ENCODE measurements at regions not wholly inside any gene's neighbourhood (a gene's known extent, or its start where the extent isn't known, plus 50 kb on each side); places are given as distances from the start of the nearest gene placed in this dataset.
A peak's percentile ranks its signal among the peaks of the same experiment; 100 is the strongest.

DNA sequence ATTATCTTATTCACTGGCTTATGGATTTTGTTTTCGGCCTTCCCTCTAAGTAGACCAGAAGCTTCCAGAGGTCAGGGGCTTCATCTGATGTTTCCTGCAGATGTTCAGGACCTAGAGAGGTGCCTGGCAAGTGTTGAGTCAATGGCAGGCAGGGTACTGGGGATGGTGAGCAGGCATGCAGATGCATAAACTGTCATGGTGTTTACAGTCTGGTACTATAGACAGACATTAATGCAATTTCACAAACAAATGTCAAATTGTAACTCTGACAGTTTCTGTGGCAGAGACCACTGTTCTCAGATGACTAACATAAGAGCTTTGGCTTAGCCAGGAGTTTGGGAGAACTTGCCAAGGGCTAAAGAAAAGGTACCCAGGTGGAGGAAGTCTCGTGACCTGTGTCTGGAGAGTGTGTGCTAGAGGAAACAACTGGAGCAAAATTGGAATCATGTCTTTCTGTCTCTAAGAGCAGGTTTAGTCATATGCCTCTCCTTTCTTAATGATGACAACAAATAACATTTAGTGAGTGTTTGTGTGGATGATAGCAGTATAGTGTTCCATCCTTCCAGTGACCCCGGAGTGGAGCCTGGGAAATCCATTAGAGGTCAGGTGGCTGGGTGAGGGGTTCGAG, 53.7 kb upstream of the TRAK1 start:
- no peak for DNase-seq

DNA sequence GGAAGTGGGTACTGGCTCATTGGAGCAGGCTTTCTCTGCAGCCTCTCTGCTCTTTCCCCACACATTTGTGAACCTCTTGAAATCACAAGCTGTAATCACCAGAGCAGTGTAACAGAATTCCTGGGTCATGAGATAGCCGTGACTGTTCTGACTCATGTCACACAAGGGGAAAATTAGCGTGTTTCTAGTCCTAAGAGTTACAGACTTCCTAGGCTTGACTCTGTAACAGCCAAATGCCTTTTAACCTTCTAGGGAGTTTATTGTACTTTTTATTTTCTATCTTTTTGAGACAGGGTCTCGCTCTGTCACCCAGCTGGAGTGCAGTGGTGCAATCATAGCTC, 54.7 kb upstream of the TRAK1 start:
- peak; percentile 75 for DNase-seq

DNA sequence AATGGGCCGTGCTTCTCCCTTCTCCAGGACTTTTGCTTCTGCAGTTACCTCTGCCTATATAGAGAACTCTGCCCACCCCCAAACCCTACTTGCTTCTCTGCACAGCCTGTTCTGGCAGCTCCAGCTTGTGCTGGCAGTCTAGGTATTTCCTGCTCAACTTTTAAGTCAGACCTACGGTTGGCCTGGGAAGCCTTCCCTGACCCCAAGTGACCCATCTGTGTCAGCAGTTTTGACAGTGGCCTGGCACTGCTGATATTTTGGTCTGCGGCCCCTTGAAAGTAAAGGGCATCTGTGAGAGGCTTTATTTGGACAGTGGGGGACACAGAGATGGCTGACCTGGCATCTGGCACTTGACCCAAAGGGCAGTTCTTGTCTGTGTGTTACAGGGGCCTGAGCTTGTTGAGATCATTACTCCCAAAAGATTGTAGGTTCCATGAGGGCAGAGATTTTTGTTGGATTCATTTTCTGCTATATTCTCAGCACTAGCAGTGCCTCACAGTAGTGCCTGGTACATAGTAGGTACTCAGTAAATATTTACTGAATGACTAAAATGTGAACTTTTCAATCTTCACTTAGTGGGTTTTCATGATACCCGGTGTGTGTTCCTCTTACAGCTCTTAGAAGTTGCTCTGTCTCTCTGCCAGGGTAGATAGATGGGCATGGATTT, 55.2 kb upstream of the TRAK1 start:
- no peak for DNase-seq

DNA sequence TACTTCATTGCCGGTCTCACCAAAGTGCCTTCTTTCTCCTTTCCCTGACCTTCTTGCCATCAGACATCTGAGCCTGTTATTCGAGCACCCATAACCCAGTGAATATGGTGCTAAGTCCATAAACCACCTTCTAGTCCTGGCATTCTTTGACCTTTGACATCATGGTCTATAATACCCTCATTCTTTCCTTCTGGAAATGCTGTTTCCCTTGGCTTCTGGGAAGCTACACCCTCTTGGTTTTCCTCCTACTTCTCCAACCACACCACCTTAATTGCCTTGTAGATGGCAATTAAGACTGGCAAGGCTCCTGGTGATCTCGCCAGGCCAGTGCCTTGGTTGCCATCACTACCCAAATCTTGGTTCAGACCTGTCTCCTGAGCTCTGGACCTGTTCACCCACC, 56.1 kb upstream of the TRAK1 start:
- DNase-seq: no peak

DNA sequence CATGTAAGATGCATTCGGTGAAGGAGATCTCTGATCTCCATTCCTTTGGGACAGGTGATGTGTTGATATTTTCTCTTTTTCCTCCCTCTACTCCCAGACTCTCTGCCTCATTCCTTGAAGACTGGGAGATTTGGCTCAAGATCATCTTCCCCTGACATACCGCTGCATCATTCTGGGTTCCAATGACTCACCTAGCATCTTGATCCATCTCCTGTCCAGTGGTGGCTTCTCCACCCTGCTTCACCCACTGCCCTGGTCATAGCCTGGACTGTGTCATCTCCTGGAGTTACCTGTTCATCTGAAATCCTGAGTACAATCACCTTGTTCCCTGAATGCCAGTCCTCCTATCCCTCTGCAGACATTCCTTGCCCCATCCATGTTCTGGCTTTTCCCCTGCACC, 57.4 kb upstream of the TRAK1 start:
- DNase-seq: no peak

DNA sequence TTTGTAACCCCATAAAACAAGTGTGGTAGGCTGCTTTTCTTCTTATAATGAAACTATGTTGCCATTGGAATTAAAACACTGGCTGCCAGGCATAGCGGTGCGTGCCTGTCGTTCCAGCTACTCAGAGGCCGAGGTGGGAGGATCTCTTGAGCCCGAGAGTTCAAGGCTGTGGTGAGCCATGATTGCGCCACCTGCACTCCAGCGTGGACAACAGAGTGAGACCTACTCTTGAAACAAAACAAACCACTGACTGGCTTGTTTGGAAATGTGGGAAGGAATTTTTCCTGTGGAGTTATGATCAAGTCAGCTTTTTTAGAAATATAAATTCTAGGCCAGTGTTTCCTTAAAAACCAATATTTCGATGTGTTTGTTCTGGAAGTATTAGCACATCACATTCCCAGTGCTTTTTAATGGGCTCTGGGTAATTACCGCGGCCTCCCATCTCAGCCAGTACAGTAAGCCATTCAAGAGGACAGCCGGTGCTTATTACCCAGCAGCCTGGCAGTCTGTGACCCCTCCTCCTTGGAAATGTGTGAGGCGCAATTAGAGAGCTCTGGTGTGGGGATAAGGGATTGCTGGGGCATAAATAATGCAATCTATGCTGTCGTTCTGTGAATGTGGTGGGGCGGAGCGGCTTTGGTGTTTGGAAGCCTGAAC, 58.3 kb upstream of the TRAK1 start:
- DNase-seq: no peak

DNA sequence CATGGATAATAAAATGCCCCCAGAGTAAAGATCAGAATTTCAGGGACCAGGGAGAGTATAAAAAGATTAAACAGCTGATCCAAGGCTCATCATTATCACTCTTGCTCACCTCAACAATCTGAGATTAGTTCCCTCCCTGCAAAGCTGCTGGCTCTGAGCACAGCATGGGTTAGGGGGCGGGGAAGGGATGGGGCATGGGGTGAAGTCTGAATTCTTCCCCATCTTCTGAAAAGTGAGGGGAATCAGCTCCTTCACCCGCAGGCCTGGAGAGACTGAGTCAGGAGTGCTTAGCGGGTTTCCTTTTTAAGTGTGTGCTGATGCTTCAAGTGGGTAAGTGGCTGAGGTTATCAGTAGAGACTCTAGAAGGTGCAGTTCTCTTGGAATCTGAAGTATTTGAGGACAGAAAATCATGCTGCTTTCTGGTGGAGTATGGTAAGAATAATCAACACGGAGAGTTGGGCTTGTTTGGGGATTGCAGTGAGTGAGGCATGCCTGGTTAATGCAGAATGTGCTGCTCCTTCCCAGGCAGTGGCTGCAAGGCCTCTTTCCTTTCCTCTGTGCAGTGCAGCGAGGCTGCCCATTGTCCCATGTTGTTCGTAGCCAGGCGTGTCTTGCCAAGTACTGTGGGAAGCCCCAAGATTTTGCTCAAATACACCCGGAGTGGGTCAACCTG, 59.2 kb upstream of the TRAK1 start:
- DNase-seq: no peak

DNA sequence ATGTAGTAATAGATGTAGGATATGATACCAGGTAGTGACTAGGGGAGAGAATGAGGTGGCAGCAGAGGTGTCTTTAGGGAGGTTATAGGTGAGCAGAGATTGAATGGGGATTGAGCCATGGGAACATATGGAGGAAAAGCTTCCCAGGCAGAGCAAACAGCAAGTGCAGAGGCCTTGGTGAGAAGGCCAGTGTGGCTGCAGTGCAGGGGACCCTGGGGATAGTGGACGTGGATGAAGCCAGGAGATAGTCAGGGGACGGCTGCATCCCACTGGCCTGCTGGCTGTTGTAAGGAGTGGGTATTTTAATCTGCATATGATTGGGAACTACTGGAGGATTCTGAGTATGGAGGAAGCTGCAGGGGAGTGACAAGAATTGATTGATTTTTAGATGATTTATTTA, 62.7 kb upstream of the TRAK1 start:
- no peak for DNase-seq

DNA sequence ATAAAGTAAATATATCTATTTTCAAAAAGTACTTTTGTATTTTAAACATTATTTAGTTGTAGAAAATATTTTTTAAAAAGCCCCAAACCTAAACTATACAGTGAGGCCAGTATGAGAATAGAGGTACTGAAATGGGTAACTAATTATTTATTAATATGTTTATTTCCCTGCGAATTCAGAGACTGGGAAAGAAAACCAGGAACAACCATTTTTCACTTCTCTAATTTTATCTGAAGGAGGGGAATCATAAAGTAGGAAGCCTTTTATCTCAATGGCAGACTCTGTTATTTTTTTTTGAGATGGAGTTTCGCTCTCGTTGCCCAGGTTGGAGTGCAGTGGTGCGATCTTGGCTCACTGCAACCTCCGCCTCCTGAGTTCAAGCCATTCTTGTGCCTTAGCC, 63.6 kb upstream of the TRAK1 start:
- no peak for DNase-seq

DNA sequence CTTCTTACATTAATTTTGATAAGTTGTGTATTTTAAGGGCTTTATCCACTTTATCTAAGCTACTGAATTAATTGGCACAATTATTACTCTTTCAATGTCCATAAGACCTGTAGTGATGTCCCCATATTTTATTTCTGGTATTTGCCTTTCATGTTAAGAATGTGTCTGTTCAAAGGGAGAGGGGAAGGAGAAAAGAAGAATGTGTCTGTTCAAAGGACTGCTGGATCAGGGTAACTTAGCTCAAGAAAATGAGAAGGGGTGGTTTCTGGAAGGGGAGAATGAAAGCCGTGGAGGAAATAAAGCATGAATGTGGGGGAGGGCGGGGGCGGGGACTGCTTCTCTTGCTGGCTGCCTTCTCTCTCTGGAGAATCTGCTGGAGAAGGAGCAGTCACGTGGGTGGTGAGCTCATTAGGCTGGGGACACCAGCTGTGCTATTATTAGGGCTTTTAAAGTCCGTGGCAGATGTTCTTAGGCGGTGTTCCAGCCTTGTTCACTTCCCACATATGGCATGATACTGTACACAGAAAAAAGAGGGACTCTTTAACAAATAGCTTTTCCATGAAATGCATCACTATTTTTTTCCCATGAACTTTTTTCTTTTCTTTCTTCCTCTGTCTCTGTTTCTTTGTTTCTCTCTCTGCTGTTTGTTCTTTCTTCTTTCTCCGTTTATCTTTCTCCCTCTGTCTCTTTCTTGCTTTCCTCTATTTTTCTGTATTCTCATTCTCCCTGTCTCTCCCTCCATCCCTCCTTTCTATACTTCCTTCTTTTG, 63.7 kb upstream of the ULK4 start:
- DNase-seq: peak; percentile 98

DNA sequence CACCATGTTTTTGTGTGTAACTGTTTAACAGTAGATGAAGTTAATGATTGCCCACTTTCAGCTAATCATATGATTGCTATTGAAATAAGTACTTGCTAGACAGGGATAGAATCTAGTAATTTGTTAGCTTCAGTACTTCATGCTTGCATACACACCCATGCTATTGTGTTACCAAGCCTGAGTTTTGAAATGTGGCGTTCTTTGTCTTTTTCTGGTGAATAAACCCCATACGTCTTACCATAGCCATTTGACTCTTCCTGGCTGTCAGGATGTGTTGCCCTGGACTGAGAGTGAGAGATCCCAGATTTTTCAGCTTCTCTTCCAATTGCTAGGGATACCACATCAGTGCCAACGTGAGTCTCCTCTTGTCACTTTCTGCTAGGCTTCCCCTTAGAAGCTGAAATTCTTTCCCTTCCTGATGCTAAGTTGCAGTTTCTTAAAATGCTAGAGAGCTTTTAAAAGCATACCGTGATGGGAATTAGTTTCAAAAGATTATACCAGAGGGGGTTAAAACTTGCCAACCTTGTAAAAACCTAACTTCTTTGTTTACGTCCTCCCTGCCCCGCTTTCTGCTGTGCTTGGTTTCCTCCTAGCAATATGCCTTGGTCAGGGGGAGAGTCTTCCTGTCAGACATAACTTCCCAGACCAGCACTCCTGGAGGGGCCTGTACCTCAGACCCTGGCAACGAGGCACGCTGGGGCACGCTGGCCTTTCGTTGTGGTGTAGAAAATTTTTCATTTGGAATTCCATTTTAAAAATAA, 62.9 kb upstream of the ULK4 start:
- no peak for DNase-seq

DNA sequence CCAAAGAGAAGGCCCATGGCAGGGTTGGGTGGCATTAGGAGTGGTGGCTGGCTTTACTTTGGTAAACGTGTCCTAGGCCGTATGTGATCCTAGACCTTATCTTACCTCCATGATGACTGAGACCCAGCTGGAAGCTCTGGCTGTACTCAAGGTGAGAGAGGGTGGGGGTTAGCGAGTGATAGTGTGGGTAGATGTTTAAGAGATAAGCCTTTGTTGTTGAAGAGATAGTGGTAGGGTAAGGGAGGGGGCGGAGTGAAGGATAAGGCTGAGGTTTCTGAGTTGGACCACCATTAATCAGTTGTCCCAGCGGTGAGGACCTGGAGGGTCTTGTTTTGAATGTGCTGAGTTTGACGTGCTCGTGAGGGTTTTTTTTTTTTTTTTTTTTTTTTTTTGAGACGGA, 61.5 kb upstream of the ULK4 start:
- DNase-seq: no peak

DNA sequence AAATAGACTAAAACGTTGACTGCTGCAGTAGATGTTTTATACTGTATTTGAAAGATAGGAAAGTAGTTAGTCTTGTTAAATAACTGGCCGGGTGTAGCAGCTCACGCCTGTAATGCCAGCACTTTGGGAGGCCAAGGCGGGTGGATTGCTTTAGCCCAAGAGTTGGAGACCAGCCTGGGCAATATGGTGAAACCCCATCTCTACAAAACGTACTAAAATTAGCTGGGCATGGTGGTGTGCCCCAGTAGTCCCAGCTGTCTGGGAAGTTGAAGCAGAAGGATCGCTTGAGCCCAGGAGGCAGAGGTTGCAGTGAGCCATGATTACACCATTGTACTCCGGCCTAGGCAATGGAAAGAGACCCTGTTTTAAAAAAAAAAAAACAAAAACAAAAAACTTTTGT, 60.5 kb upstream of the ULK4 start:
- no peak for DNase-seq

DNA sequence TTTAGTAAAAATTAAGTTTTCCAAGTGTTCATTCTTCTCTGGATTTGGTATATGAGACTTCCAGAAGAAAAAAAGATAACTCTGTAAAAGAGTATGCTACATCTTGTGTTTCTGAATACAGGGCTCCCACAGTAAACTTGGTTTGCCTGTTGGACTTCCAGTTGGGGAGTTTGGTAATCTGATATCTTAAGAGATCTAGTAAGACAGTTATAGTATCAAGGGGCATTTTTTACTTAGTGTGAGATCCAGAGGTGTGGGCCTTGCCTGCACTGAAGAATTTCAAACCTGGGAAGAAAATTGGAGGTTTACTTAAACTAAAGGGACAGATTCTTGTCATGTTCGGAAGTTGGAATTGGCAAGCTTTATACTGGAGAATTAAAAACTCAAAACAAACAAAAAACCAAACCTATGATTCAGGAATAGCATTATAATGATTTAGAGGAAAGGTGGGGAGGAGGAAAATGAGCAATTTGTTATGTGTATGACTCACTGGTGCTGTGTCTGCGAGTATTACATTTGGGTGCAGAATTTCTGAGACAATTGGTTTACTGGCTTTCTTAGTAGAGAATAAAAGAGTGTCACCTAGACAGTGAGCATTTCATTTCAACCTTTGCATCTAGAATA, 58.9 kb upstream of the ULK4 start:
- DNase-seq: no peak

DNA sequence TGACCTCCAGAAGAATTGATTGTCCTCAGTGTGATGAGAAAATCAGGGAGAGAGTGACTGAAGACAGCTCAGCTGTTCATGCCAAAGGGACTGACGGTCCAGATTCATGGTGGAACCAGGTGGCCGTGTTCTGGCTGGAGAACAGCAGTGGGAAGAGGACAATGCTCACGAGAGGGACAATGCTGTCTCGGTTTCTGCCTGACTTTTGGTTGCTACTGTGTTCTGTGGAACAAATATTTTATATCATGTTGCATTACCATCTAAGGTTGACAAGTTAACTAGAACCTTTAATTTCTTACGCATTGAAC, 58.0 kb upstream of the ULK4 start:
- DNase-seq: no peak

DNA sequence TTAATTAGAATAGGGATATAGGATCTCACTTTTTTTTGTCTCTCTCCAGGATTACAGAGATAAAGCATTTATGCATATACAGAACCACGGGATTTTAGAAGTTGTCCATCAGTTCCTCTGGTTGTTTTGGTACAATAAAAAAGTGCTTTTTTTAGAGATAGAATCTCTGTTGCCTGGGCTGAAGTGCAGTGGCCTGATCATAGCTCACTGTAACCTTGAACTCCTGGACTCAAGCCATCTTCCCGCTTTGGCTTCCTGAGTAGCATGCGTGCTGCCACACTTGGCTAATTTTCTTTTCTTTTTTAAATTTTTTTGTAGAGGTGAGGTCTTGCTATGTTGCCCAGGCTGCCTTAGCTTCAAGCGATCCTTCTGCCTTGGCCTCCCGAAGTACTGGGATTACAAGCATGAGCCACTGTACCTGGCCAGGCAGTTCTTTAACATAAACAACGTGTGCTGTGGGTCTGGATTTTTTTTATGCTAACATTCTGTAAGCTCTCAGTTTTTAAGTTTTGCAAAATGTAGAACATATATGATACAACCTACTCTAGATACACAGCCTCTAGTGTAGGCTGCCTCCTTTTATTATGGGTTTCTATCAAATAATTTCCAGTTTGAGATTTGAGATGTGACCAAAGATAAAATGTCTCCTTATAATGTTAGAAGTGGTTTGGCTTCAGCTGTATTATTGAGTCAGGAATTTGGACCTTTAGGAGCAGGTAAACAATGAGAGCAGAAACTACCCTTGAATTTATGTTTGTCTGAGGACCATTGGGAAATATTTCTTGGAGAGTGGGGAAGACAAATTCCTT, 57.4 kb upstream of the ULK4 start:
- no peak for DNase-seq

DNA sequence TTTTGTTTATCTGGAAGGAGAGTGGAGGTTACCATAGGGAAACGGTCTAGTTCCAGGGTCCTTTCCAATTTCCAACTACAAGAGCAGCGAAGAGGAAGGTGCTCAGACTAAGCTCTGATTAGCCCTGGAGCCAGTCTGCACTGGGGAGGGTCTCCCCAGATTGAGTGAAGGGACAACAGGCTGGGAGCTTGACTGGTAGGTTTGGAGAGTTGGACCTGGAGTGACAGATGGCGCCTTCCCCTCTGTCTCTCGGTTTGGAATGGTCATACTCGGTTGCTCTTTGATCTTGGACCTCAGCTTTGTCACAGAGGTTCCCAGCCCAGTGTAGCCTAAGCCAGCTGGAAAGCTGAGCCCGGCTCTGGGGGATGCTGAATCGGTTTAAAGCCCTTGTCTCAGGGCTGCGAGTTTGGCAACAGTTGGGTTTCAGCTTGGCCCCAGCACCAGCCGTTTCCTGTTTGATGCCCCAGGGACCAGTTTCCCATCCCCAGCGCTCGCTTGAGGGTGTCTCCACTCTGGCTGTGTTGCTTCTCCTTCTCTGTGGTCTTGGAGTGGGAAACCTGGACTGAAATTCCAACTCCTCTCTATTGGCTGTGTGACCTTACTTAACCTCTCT, 53.1 kb upstream of the ULK4 start:
- peak; percentile 66 for DNase-seq

DNA sequence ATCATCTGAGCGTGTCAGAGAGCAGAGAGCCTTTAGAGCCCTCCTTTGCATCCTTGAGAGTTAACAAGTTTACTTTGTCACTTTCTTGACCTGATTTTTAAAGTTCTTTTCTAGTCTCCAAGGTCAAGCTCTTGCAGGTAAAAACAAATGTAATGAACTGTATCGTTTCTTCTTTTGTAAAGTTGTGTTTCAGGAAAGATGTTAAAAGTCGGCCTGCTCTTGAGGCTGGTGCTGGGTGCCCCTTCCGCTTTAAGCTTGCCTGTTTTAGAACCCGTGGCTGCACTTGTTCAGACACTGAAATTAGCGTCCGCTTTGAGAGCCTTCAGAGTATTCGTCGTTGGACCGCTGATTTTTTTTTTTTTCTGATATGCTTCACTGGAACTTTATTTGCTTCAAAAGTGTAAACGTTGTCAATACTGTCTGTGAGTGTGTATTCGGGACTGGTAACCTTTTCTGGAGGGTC, 52.6 kb upstream of the ULK4 start:
- peak; percentile 63 for DNase-seq

DNA sequence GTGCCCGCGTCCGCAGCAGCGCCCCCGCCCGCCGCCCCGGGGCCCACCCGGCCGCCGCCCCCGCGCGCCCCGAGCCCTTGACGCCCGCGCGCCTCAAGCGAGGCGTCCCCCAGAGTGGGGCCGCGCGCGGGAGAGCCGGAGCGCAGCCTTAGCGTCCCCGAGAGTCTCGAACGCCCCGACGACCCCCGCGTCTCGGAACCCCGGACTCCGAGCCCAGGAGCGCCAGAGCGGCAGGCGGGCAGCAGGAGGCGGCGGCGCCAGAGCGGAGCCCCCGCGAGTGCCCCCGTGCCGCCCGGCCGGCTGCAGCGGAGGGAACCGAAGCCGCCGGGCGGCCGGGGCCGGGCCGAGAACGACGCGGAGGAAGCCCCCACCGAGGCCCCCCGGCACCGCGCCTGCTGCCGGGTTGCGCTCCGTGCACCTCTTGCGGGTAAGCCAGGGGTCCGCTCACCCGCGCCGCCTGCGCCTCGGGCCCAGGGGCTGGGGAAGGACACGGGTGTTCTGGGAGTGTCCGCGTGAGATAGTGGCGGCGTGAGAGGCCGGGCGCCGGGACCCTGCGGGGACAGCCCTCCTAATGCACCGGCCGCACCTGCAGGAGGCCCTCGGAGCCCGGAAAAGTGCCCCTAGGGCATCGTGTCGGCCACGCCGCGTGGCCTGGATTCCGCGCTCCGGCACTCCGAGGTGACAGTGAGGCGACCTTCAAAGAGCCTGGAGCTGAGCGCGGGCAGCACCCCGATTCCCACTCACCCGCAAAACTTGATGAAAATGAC, 52.0 kb upstream of the ULK4 start:
- peak; percentile 31 for DNase-seq

Measured in muscle of arm (tissue), 1 donor.